Epidermal melanocyte (primary cell): ENCODE measurements at regions not wholly inside any gene's neighbourhood (a gene's known extent, or its start where the extent isn't known, plus 50 kb on each side); places are given as distances from the start of the nearest gene placed in this dataset.

Experiments
- DNase-seq: peaks from one replicate; pipeline ENCODE4 v3.0.0; 2011; ENCODE audit warnings: low spot score; ENCODE audit not compliant: insufficient read length

DNA sequence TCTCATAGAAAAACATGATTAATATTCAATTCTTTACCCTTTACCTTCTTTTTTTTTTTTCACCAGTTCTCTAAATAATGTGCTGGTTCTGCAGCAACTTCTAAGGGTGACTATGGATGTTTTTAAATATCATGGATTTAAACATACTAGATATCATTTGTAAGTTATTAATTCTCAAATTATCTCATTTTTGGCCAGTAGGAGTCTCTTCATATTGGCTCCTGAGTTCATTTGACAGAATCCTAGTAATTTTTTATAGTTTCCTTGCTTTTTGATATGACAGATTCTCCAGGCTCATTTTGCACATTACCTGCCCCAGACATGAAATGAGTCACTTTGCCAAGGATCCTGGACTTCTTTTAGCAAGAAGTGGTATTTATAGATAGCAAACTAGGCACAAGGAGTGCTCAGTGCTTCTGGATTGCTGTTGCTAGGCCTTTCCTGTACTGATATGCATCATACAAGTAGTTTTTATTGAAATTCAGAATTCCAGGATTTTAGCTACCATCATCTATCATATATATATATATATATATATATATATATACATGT is 201.3 kb upstream of the IL12B start:
- no peak for DNase-seq

DNA sequence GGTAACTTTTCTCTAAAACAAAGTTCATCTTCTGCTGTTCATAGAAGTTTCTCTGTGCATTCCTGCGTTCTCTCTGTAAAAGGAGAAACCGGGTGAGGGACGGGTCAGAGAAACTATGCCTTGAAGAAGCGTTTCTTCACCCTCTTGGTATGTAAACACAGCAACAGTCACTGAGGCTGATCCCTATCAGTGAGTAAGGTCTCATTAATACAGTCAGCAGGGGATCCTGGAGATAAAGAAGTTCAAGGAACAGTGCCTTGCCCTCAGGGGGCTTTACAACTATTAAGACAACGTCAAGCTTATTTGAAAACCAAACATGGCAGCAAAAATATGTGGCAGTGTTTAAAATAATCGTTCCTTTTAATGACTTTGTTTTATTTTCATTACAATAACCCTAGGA is 202.9 kb upstream of the IL12B start:
- no peak for DNase-seq

DNA sequence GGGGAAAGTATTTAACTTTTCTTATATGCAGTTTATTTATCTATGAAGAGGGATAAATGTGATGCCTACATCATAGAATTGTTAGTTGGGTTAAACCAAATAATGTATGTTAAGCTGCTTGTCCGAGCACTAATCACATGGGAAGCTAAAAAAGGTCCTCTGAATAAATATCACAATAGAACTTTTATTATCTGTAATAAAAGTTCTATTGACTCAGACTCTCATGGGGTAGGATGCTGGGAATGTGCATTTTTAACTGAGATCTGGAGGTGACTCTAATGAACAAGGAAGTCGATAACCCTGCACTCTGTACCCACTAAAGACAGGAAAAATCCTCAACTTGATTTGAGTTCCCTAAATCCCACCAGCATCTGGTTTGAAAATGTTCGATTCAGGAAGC is 205.9 kb upstream of the IL12B start:
- no peak for DNase-seq

DNA sequence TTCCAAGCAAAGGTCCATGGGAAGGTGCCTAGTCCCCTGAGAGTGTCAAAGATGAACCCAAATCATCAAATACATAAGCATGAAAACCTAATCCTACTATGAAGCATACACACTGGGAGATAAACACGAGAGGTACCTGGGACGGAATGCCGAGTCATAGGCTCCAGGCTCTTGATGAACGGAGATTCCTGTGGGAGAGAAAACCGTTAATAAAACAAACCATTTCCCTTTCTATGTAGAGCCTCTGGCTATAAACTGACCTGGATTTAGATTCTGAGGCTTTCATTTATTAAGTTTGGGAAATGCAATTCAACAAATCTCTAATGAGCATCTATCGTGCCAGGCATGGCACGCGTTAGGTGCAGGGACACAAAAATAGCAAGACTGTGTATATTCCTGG is 206.4 kb upstream of the IL12B start:
- DNase-seq: no peak

DNA sequence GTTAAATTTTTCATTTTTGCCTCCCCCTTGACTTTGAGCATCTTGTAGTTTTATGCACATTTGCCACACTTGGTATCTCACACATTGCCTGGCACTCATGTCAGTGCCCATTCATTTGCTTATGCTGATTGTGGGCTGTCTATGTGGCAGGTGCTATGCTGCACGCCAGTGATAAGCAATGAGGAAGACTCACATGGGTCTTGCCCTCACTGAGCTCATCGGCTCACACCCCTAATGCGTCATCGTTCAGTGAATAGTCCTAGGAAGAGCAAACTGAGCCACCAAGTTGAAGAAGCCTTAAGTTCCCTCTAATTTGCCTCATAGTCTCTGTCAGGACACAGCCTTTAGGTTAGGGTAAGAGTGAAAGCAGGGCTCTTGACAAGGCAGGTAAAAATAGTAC is 209.4 kb upstream of the IL12B start:
- DNase-seq: no peak

DNA sequence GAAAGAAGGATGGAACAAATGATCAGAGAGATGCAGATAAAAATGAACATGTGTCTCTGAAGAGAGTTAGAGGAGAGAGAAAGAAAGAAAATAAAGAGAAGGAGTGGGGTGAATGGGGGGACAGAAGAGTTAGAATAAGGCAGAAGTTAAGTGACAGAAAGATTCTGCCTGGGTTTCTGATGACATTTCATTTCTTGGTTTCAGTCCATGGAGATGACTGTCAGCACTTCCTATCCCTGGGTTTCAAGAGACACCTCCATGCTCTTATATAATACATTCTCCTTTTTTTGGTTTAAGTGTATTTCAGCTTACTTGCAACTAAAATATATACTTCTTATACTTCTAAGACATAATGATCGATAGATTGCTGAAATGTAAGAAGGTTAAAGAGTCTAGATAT is 213.0 kb upstream of the IL12B start:
- no peak for DNase-seq

DNA sequence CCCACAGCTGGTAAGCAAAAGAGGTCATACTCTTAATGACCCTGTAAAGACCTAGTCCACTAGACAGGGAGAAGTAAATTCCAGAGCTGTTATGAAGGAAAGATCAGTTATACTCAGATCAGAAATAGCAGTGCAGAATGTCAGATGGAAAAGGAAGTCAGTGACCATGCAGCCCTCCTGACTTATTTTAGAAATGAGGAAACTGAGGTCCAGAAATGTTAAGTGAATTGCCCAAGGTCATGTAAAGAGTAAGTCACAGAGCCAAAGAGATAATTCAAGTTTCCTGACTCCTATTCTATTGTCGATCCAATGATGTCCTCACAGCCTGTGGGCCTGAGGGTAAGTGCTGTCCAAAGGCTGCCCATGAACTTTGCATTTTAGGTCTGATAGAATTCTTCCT is 214.9 kb upstream of the IL12B start:
- DNase-seq: no peak

DNA sequence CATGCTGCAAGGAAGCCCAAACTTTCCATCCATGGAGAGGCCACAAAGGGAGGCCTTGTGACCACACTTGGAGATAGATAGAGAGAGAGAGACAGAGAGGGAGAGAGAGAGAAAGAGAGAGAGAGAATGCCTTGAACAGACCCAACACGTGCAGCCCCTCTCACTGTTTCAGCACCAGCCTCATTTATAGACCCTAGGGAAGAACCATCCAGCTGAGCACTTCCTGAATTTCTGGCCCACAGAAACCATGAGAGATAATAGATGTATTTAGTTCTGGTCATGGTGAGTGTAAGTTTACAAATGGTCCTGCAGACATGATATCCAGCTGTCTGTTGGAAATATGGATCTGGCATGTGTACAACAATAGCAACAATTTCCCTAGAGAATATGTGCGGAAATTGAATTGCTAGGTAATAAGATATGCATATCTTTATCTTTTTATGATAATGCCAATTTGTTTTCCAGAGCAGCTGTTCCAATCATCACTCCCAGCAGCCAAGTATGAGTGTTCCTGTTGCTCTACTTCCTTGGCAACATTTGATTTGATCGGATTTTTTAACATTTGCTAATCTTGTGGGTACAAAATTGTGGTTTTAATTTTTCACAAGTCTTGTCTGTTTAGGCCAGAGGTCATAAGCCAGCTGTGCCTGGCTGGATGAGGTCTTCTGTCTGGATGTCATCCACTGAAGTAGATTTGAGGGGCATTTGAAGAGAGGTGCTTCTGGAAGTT is 217.3 kb upstream of the IL12B start:
- no peak for DNase-seq

DNA sequence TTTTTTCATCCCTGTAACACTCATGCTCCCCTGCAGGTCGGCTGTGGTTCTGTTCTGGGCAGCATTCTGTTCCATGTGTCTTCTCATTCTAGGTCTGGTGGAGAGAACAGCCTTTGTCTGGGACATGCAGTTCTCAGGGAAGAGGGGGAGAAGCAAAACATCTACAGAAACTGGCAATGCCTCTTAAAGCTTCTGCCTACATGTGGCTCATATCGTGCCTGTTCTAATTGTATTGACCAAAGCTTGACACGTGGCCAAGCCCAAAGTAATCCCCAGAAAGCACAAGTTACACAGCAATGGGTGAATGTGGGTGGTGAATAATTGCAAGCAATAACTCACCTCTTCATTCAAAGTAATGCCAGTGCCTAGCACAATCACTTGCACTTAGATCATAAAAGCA is 218.2 kb upstream of the IL12B start:
- no peak for DNase-seq

DNA sequence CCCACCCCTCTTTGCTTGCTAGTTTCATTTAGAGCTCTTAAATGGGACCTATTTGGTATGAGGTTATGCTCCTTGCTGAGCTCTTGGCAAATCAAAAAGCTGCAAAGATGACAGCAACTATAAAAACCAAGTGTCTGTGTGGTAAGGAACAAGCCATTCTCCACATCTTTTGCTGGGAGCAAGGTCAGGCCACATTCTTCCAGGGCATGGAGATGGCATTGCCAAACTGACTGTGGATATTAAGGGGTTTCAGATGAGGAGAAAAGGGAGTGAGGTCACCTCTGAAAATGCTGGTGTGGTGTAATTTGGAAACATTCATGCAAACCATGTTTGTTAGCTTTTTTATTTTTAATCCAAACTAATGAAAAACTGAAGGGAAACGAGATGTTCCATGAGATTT is 218.8 kb upstream of the IL12B start:
- no peak for DNase-seq

DNA sequence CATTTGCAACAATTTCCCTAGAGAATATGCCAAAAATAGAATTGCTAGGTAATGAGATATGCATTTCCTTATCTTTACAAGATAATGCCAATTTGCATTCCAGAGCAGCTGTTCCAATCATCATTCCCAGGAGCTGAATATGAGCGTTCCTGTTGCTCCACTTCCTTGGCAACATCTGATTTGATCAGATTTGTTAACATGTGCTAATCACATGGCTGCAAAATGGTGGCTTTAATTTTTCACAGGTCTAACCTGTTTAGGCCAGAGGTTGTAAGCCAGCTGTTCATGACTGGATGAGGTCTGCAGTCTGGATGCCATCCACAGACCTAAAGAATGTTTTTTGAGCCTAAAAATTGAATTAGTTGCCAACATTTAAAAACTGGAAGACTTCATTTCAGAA is 220.7 kb upstream of the IL12B start:
- no peak for DNase-seq

DNA sequence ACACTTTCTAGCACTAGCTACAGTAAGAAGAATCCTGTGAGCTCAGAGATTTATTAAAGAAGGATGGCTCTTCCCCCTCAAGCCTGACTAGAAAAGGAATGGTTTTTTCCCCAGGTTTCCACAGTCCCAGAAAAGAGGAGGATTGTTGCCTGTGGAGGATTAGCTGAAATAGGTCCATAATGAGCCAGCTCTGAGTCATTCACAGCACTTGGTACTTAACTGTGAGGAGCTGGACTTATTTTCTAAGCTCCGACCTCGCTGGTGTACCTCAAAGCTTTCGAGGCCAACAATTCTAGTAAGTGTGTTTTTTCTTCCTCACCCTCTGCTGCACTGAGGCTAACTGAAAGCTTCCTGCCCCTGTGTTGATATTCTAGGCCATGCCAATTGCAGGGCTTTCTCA is 222.5 kb upstream of the IL12B start:
- DNase-seq: no peak

DNA sequence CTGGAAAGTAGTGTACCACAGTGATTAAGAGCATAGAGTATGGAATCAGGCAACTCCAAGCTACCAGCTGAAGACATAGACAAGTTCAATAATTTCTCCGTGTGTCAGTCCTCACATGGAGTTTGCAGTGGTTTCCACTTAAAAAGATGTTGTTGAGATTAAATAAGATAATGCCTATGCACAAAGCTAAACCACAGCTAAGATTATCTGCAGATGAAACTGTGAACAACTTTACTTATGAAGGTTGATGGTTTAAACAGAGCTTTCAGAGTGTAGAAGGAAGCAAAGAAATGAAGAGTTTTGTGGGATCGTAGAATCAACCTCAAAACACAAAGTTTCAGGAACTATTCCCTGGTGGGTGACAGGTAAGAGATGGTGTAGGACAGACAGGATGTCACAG is 223.5 kb upstream of the IL12B start:
- DNase-seq: no peak

DNA sequence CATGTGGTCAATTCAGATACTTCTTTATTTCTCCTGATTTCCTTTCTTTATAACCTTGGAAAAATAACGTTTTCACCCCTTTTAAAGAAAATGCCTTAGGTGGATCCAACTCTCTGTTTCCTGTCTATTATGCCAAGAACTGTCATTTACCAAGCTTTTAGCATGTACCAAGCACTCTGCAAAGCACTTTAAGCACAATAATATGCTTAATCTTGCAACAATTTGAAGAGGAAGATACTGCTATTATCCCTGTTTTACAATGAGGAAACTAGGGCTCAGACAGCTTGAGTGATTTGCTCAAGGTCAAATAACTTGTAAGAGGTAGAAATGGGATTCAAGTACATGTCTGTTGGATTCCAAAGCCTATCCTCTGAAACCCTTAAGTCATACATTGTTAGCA is 224.8 kb upstream of the IL12B start:
- no peak for DNase-seq

DNA sequence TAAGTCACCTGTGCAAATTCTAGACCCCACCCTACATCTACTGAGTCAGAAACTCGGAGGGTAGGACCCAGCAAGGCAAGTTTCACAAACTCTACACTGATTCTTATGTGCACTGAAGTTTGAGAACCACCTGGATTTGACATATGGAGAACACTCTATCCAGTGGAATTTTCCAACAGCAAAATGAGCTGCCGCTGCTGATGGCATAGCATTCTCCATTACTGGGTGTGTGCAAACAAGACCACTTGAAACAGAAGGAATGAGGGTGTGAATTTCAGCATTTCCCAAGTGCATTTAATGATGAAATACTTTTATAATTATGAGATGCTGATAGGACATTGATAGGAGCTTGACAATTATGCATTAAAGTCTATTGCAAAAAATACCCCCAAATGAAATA is 229.1 kb upstream of the IL12B start:
- DNase-seq: no peak

DNA sequence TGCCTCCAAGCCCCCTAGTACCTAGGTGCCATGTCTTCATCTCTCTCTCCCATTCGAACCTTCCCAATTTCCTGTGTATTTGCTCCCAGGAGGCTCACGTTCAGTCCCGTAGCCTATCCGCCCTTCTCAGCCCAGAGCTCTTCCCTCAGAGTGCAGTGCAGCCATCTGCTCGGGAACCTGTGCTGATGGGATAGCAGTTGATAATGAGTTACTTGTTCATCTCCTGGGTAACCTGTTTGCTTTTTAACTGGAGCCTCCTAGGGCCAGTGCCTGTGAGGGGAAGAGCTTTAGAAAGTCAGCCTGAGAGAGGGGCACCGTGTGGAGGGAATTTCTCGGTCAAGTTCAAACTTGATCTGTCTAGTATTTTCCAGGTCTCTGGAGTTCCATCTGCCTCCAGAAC is 229.8 kb upstream of the IL12B start:
- no peak for DNase-seq

DNA sequence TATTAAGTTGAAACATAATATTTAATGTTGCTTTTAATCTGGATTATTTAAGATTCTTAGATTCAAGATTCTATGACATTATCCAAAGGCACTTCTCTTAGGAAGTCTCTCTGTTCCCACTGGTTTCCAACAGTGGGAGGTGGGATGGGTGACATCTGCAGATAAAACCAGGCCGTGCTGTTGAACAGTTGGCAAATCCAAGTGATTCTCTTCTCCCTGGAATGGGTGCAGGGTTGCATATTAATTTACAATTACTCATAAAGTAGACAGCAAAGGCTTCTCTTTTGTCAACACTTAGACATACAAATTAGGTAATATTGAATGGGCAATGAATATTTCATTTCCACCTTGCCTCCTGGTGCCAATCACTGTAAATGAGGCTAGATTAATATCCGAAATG is 233.7 kb upstream of the IL12B start:
- DNase-seq: no peak

DNA sequence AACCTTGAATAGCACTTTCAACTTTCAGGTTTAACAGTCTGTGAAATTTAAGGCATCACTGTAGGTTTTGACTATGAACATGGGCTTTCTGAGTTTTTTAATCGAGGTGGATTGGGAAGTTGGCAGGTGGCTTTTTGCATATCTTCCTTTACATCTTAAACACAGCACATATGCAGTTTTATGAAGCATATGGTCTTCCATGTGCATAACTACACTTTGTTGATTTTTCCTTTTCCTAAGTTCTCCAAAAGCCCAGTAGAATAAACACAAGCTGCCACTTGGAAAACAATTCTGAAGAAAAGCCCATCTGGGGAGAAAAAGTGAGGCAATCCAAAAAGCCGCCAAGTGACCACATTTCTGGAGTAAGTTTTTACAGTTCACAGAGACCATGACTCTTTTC is 236.5 kb upstream of the IL12B start:
- no peak for DNase-seq

DNA sequence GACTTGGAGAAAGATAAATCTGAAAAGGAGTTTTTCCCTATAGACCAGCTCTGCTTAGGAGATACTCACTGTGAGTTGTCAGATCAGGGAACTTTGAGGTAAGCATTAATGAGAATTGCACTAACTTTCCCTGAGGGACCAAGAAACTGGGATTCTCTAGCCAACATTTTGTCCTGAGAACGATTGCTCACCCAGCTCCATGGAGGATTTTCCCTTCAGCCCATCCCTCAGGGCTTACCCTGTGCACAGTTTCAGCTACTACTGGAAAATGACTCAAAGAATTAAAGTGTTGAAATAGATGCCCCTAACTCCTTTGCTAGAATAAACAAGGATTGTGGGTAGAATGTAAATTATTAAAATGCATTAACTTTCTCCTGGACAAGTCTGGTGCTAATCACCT is 237.2 kb upstream of the IL12B start:
- no peak for DNase-seq

DNA sequence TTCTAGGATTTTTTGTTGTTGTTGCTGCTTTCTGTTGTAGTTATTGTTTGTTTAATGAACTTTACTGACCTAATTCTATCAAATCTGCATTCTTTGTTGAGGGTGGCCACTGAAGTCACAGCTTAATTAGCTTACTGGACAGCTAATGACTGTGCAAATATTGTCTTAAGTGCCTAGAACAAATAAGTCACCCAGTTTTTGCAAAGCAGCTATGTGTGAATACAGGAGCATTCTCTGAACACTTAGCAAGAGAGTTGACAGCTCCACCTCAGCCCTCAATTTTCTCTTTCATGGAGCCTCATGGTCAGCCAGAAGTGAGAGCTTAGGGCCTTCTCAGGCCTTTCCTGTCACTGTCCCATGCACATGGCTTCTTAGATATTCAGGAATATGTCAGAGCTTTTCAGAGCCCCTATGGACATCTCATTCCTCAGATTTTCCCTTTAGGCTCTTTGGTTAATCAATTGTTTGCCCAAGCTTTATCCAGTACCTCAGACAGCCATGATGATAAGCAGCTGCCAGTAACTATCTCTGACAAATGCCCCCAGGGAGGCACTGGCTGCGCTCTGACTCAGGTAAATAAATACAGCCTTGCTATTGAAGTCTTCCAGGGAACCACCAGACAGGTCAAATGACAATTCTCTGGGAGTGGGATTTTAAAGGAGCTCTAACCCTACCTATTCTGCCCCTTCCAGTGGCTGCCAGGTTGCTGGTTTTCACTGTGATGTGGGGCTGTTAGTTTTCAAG is 241.4 kb upstream of the IL12B start:
- DNase-seq: no peak

DNA sequence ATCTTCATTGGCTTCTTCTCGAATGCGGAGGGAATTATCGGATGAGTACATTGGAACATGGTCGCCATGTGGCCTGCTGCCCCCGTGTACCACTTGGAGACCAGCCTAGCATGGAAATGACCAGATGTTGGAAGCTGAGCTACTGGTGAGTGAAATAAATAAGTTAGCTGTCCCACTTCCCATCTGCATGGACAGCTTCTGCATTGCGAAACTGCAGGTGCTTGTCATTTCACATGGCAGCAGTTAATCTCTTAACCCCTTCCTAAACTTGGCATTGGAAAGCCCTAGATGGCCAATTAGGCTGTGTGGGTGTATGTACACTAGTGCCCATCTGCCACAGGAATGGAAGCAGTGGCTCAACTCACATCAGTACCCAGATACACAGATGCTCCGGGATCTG is 246.6 kb upstream of the IL12B start:
- no peak for DNase-seq

DNA sequence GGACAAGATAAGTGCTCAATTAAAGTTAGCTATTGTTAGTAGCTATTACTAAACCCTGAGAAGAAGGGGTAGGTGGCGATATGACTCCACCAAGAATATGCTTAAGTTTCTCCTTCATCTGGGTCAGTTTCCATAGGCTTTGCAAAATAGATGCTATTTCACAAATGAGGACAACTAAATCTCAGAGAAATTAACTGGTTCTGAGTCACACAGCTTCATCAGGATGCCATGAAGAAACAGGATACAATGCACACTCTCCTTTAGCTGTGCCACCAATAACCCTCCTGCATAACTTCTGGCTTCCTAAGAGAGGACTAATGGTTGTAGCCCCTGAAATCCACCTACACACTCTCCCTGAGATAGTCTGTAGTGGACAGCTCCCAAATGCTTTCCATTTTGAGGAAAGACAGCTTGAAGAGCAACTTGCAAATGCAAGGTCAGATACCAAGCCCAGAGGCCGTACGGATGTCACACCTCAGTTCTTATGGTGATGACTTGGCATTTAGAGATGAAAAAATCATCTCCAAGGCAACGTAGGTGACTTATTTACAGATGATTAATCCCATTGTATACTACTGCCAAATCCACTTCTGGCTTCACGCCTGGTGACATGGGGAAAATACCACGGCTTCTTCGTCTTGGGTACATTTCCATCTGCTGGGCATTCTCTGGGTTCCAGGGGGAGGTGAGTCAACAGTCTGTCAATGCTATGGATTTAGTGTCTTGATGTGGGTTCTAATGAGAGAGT is 251.4 kb upstream of the IL12B start:
- DNase-seq: no peak
